A673 (cell line): ENCODE measurements at regions not wholly inside any gene's neighbourhood (a gene's known extent, or its start where the extent isn't known, plus 50 kb on each side); places are given as distances from the start of the nearest gene placed in this dataset.

Experiments used
- BruUV-seq: library from RNA; stranded (reverse); fragments of 400-500 nt; replicated peaks from 2 replicates; lab custom pipeline; 2021; lab: Mats Ljungman, UMichigan
- CTCF ChIA-PET: fragments of 300-600 bp; sonication (Branson Sonifier 250); formaldehyde crosslinking; loops from one replicate; lab custom pipeline; 2022; ENCODE audit warnings: antibody characterized with exemption; lab: Charles Lee
- POLR2A ChIA-PET: fragments of 300-600 bp; sonication (Branson Sonifier 250); formaldehyde crosslinking; loops from one replicate; lab custom pipeline; 2022; ENCODE audit warnings: antibody characterized with exemption; ENCODE audit not compliant: low non-redundant PET; lab: Charles Lee
- DNase-seq: peaks from one replicate; pipeline ENCODE4 v3.0.0-alpha.2; 2015; ENCODE audit warnings: low spot score
- H3K27ac ChIP-seq: fragments of 200-600 bp; sonication (generic); 2 replicates; pipeline ENCODE4 v1.5.1; 2016; ENCODE audit warnings: mixed run types, low read depth, mild to moderate bottlenecking, mixed read lengths, antibody characterized with exemption, low read length; ENCODE audit not compliant: poor library complexity, severe bottlenecking
- H3K27me3 ChIP-seq: fragments of 200-600 bp; sonication (generic); replicated peaks from 2 replicates; pipeline ENCODE4 v1.6.1; 2017; ENCODE audit warnings: mixed run types, low read depth, mild to moderate bottlenecking, mixed read lengths, antibody characterized with exemption, low read length; ENCODE audit not compliant: insufficient read depth, poor library complexity
- H3K36me3 ChIP-seq: fragments of 200-600 bp; sonication (generic); 2 replicates; pipeline ENCODE4 v1.6.1; 2016; ENCODE audit warnings: mixed run types, mild to moderate bottlenecking, mixed read lengths, antibody characterized with exemption, low read length; ENCODE audit not compliant: insufficient read depth, poor library complexity, severe bottlenecking
- H3K4me1 ChIP-seq: fragments of 200-600 bp; sonication (generic); 2 replicates; pipeline ENCODE4 v1.6.1; 2017; ENCODE audit warnings: mixed run types, mild to moderate bottlenecking, mixed read lengths, antibody characterized with exemption, low read length; ENCODE audit not compliant: insufficient read depth, poor library complexity, severe bottlenecking
- H3K4me3 ChIP-seq: fragments of 200-600 bp; sonication (generic); 2 replicates; pipeline ENCODE4 v1.5.1; 2016; ENCODE audit warnings: low read depth, mixed run types, mild to moderate bottlenecking, mixed read lengths, low read length; ENCODE audit not compliant: poor library complexity, severe bottlenecking
- H3K9me3 ChIP-seq: fragments of 200-600 bp; sonication (generic); 2 replicates; pipeline ENCODE4 v1.6.1; 2016; ENCODE audit warnings: mixed run types, low read depth, mild to moderate bottlenecking, mixed read lengths, antibody characterized with exemption, low read length; ENCODE audit not compliant: poor library complexity, severe bottlenecking
- CTCF ChIP-seq: fragments of 300-800, 200-600 bp; sonication (generic); conservative IDR thresholded peaks from 2 replicates; pipeline ENCODE4 v1.5.1; 2017; ENCODE audit warnings: low read depth, mild to moderate bottlenecking, antibody characterized with exemption, low read length, moderate library complexity, mixed read lengths
- EZH2 ChIP-seq: fragments of 200-600 bp; sonication (generic); IDR thresholded peaks from 2 replicates; pipeline ENCODE4 v1.6.1; 2017; ENCODE audit warnings: borderline replicate concordance, low read depth, mild to moderate bottlenecking, mixed read lengths, antibody characterized with exemption, low read length; ENCODE audit not compliant: poor library complexity, severe bottlenecking
- intact Hi-C: fragments of 100-400 bp; cut with micrococcal nuclease; formaldehyde crosslinking; loops from one replicate; pipeline ENCODE4 v1.10.0; 2022; ENCODE audit not compliant: unreplicated experiment

GRCh38 chr10:43973801-43974200 lies 325.1 kb upstream of the ZNF32 start:
- no TSS peak for BruUV-seq
- intact Hi-C loops, result no loop called here
- H3K9me3 ChIP-seq, result no peaks in the 10 kb centered on the region
- ChIA-PET POLR2A (no interaction called here), CTCF (no interaction called here)
- H3K27ac ChIP-seq, result no peak overlapping the region
- DNase-seq, result no peak
- no peak overlapping the region for H3K4me3 ChIP-seq
- H3K36me3 ChIP-seq, result no peaks in the 10 kb centered on the region
- TF ChIP-seq CTCF (no peak), EZH2 (no peak)
- no peaks in the 10 kb centered on the region for H3K4me1 ChIP-seq
- H3K27me3 ChIP-seq, result no peaks in the 10 kb centered on the region

GRCh38 chr10:43972976-43973647 lies 324.4 kb upstream of the ZNF32 start:
- no peak for DNase-seq
- ChIA-PET CTCF (no interaction called here), POLR2A (no interaction called here)
- intact Hi-C loops, result no loop called here
- no peaks in the 10 kb centered on the region for H3K9me3 ChIP-seq
- H3K36me3 ChIP-seq, result no peaks in the 10 kb centered on the region
- BruUV-seq, result no TSS peak
- H3K4me3 ChIP-seq, result no peak overlapping the region
- TF ChIP-seq CTCF (no peak), EZH2 (no peak)
- no peaks in the 10 kb centered on the region for H3K4me1 ChIP-seq
- no peak overlapping the region for H3K27ac ChIP-seq
- no peaks in the 10 kb centered on the region for H3K27me3 ChIP-seq

GRCh38 chr10:43971981-43972380 lies 323.3 kb upstream of the ZNF32 start:
- CTCF ChIA-PET, result no interaction called here
- no peaks in the 10 kb centered on the region for H3K4me1 ChIP-seq
- no peak overlapping the region for H3K4me3 ChIP-seq
- DNase-seq, result no peak
- no TSS peak for BruUV-seq
- no peaks in the 10 kb centered on the region for H3K36me3 ChIP-seq
- no peak overlapping the region for H3K27ac ChIP-seq
- TF ChIP-seq CTCF (no peak), EZH2 (no peak)
- POLR2A ChIA-PET, result no interaction called here
- no peaks in the 10 kb centered on the region for H3K9me3 ChIP-seq
- intact Hi-C loops, result no loop called here
- no peaks in the 10 kb centered on the region for H3K27me3 ChIP-seq
